Astrocyte (in vitro differentiated cells and primary cell): ENCODE measurements at regions not wholly inside any gene's neighbourhood (a gene's known extent, or its start where the extent isn't known, plus 50 kb on each side); places are given as distances from the start of the nearest gene placed in this dataset.

Experiments used
- DNase-seq: peaks from one replicate; pipeline ENCODE4 v3.0.0-alpha.2; 2010; ENCODE audit warnings: low read depth
- FAIRE-seq: peaks from 2 replicates; lab custom pipeline; 2011; peaks lifted over from hg19 to GRCh38; lab: Jason Lieb, UNC
- H2AFZ ChIP-seq: 2 replicates; pipeline ENCODE4 v1.6.0; 2012; ENCODE audit warnings: low read depth, low read length, inconsistent platforms
- H3K27ac ChIP-seq: 2 replicates; pipeline ENCODE4 v1.5.1; 2011; ENCODE audit warnings: low read depth, low read length, inconsistent platforms
- H3K27me3 ChIP-seq: 2 replicates; pipeline ENCODE4 v1.6.0; 2011; ENCODE audit warnings: low read length, inconsistent platforms; ENCODE audit not compliant: insufficient read depth
- H3K36me3 ChIP-seq: 2 replicates; pipeline ENCODE4 v1.5.1; 2011; ENCODE audit warnings: low read length, inconsistent platforms; ENCODE audit not compliant: insufficient read depth
- H3K4me1 ChIP-seq: 2 replicates; pipeline ENCODE4 v1.5.1; 2011; ENCODE audit warnings: low read length, inconsistent platforms; ENCODE audit not compliant: insufficient read depth
- H3K4me2 ChIP-seq: 2 replicates; pipeline ENCODE4 v1.6.0; 2012; ENCODE audit warnings: low read length, inconsistent platforms
- H3K4me3 ChIP-seq: 2 replicates; pipeline ENCODE4 v1.5.1; 2011; ENCODE audit warnings: low read depth, mild to moderate bottlenecking, low read length, inconsistent platforms; ENCODE audit not compliant: insufficient read depth
- H3K79me2 ChIP-seq: 2 replicates; pipeline ENCODE4 v1.6.0; 2012; ENCODE audit warnings: mild to moderate bottlenecking, low read length, inconsistent platforms; ENCODE audit not compliant: insufficient read depth
- H3K9ac ChIP-seq: 2 replicates; pipeline ENCODE4 v1.6.0; 2012; ENCODE audit warnings: mild to moderate bottlenecking, low read length, inconsistent platforms
- H3K9me3 ChIP-seq: 2 replicates; pipeline ENCODE4 v1.5.1; 2012; ENCODE audit warnings: low read depth, mild to moderate bottlenecking, low read length, inconsistent platforms; ENCODE audit not compliant: insufficient read depth
- H4K20me1 ChIP-seq: 2 replicates; pipeline ENCODE4 v1.6.0; 2012; ENCODE audit warnings: low read length, inconsistent platforms; ENCODE audit not compliant: insufficient read depth
- H3K27ac Mint-ChIP-seq: one replicate; pipeline ENCODE4 v1.8.0; 2021; ENCODE audit warnings: mild to moderate bottlenecking, mixed read lengths; ENCODE audit not compliant: unreplicated experiment
- H3K27me3 Mint-ChIP-seq: one replicate; pipeline ENCODE4 v1.8.0; 2021; ENCODE audit warnings: low read depth, mixed read lengths; ENCODE audit not compliant: unreplicated experiment
- H3K36me3 Mint-ChIP-seq: one replicate; pipeline ENCODE4 v1.8.0; 2021; ENCODE audit warnings: low read depth, mixed read lengths; ENCODE audit not compliant: unreplicated experiment
- H3K4me1 Mint-ChIP-seq: one replicate; pipeline ENCODE4 v1.8.0; 2021; ENCODE audit warnings: low read depth, mixed read lengths; ENCODE audit not compliant: unreplicated experiment
- H3K4me3 Mint-ChIP-seq: one replicate; pipeline ENCODE4 v1.8.0; 2021; ENCODE audit warnings: mild to moderate bottlenecking, moderate library complexity, mixed read lengths; ENCODE audit not compliant: unreplicated experiment
- H3K9me3 Mint-ChIP-seq: one replicate; pipeline ENCODE4 v1.8.0; 2021; ENCODE audit warnings: mild to moderate bottlenecking, mixed read lengths; ENCODE audit not compliant: unreplicated experiment
- CTCF ChIP-seq: IDR thresholded peaks from 2 replicates; pipeline ENCODE4 v1.5.1; 2011; ENCODE audit warnings: low read depth, mild to moderate bottlenecking, inconsistent platforms, low read length, moderate library complexity; ENCODE audit not compliant: insufficient read depth
- EZH2 ChIP-seq: IDR thresholded peaks from 2 replicates; pipeline ENCODE4 v1.6.1; 2012; ENCODE audit warnings: mild to moderate bottlenecking, low read length, inconsistent platforms; ENCODE audit not compliant: insufficient read depth

GRCh38 chr3:69438476-69438875, 52.6 kb upstream of the FRMD4B start:
- Mint-ChIP-seq H3K36me3 (no peaks in the 10 kb centered on the region), H3K9me3 (no peaks in the 10 kb centered on the region), H3K27me3 (no peaks in the 10 kb centered on the region), H3K4me3 (no peak overlapping the region), H3K4me1 (peaks cover 16% of the 10 kb centered on the region), H3K27ac (no peak overlapping the region)
- Histone ChIP-seq H3K27me3 (no peaks in the 10 kb centered on the region), H3K4me3 (no peak overlapping the region), H3K36me3 (no peaks in the 10 kb centered on the region), H3K79me2 (no peaks in the 10 kb centered on the region), H4K20me1 (no peaks in the 10 kb centered on the region), H3K9ac (no peak overlapping the region), H3K9me3 (no peaks in the 10 kb centered on the region), H3K4me1 (peaks cover 3% of the 10 kb centered on the region), H3K27ac (no peak overlapping the region), H2AFZ (no peak overlapping the region), H3K4me2 (no peak overlapping the region)
- TF ChIP-seq CTCF (no peak), EZH2 (no peak)
- FAIRE-seq (no peak), DNase-seq (no peak)

GRCh38 chr3:69435274-69436265, 49.7 kb upstream of the FRMD4B start:
- H3K27me3 ChIP-seq: peaks cover 4% of the 10 kb centered on the region
- H3K27me3 Mint-ChIP-seq: no peaks in the 10 kb centered on the region
- peaks cover 3% of the 10 kb centered on the region for H3K4me1 ChIP-seq
- FAIRE-seq: no peak
- H3K4me2 ChIP-seq: no peak overlapping the region
- no peaks in the 10 kb centered on the region for H4K20me1 ChIP-seq
- H3K27ac Mint-ChIP-seq: no peak overlapping the region
- H3K9ac ChIP-seq: no peak overlapping the region
- H3K9me3 ChIP-seq: no peaks in the 10 kb centered on the region
- DNase-seq: no peak
- H3K4me3 ChIP-seq: no peak overlapping the region
- H3K4me3 Mint-ChIP-seq: no peak overlapping the region
- no peak overlapping the region for H3K27ac ChIP-seq
- no peaks in the 10 kb centered on the region for H3K36me3 ChIP-seq
- H3K4me1 Mint-ChIP-seq: peaks cover 9% of the 10 kb centered on the region
- no peak for TF ChIP-seq EZH2
- TF ChIP-seq CTCF: no peak
- no peaks in the 10 kb centered on the region for H3K9me3 Mint-ChIP-seq
- no peaks in the 10 kb centered on the region for H3K36me3 Mint-ChIP-seq
- no peak overlapping the region for H2AFZ ChIP-seq
- H3K79me2 ChIP-seq: no peaks in the 10 kb centered on the region
